H9 (cell line): ENCODE measurements at regions not wholly inside any gene's neighbourhood (a gene's known extent, or its start where the extent isn't known, plus 50 kb on each side); places are given as distances from the start of the nearest gene placed in this dataset.

ENCODE experiments used
- DNase-seq: peaks from one replicate; pipeline ENCODE4 v3.0.0-alpha.2; 2017
- H2AFZ ChIP-seq: one replicate; pipeline ENCODE4 v1.6.1; 2013; ENCODE audit warnings: mild to moderate bottlenecking, low read length, control low read depth, moderate library complexity
- H2AK5ac ChIP-seq: 2 replicates; pipeline ENCODE4 v1.6.1; 2013; ENCODE audit warnings: low read length, control low read depth, mixed read lengths; ENCODE audit not compliant: insufficient read length
- H2BK120ac ChIP-seq: one replicate; pipeline ENCODE4 v1.6.1; 2013; ENCODE audit warnings: low read depth, mild to moderate bottlenecking, low read length, control low read depth, inconsistent platforms; ENCODE audit not compliant: poor library complexity, severe bottlenecking
- H2BK12ac ChIP-seq: 2 replicates; pipeline ENCODE4 v1.6.1; 2013; ENCODE audit warnings: low read length, control low read depth, mixed read lengths, low read depth; ENCODE audit not compliant: insufficient read length
- H2BK15ac ChIP-seq: 2 replicates; pipeline ENCODE4 v1.6.1; 2013; ENCODE audit warnings: low read depth, low read length, control low read depth
- H2BK20ac ChIP-seq: one replicate; pipeline ENCODE4 v1.6.1; 2013; ENCODE audit warnings: low read depth, mild to moderate bottlenecking, low read length, control low read depth, inconsistent platforms; ENCODE audit not compliant: poor library complexity, severe bottlenecking
- H2BK5ac ChIP-seq: 2 replicates; pipeline ENCODE4 v1.6.1; 2013; ENCODE audit warnings: low read length, control low read depth, mixed read lengths; ENCODE audit not compliant: insufficient read length
- H3K14ac ChIP-seq: 2 replicates; pipeline ENCODE4 v1.6.1; 2013; ENCODE audit warnings: low read length, control low read depth; ENCODE audit not compliant: insufficient read depth
- H3K18ac ChIP-seq: 2 replicates; pipeline ENCODE4 v1.6.1; 2013; ENCODE audit warnings: low read depth, mild to moderate bottlenecking, mixed read lengths, low read length, control low read depth; ENCODE audit not compliant: insufficient read length
- H3K23ac ChIP-seq: 2 replicates; pipeline ENCODE4 v1.6.1; 2013; ENCODE audit warnings: low read length, control low read depth, mixed read lengths, low read depth; ENCODE audit not compliant: insufficient read length
- H3K23me2 ChIP-seq: 2 replicates; pipeline ENCODE4 v1.6.1; 2013; ENCODE audit warnings: low read depth, mild to moderate bottlenecking, mixed read lengths, low read length, control low read depth; ENCODE audit not compliant: insufficient read length, poor library complexity, severe bottlenecking
- H3K27ac ChIP-seq: 2 replicates; pipeline ENCODE4 v1.5.1; 2013; ENCODE audit warnings: low read length, control low read depth, mixed read lengths, low read depth; ENCODE audit not compliant: insufficient read length
- H3K27me3 ChIP-seq: 2 replicates; pipeline ENCODE4 v1.6.1; 2013; ENCODE audit warnings: low read length, control low read depth, inconsistent platforms; ENCODE audit not compliant: insufficient read depth
- H3K4ac ChIP-seq: 2 replicates; pipeline ENCODE4 v1.6.1; 2013; ENCODE audit warnings: low read depth, mild to moderate bottlenecking, control low read depth, inconsistent platforms, low read length, moderate library complexity
- H3K4me1 ChIP-seq: 2 replicates; pipeline ENCODE4 v1.6.1; 2013; ENCODE audit warnings: low read length, control low read depth, inconsistent platforms; ENCODE audit not compliant: insufficient read depth
- H3K4me2 ChIP-seq: 2 replicates; pipeline ENCODE4 v1.6.1; 2013; ENCODE audit warnings: low read length, control low read depth, mixed read lengths; ENCODE audit not compliant: insufficient read length, insufficient read depth
- H3K56ac ChIP-seq: 2 replicates; pipeline ENCODE4 v1.6.1; 2013; ENCODE audit warnings: low read depth, mild to moderate bottlenecking, mixed read lengths, low read length, control low read depth; ENCODE audit not compliant: insufficient read length
- H3K79me1 ChIP-seq: 2 replicates; pipeline ENCODE4 v1.6.1; 2013; ENCODE audit warnings: low read depth, mild to moderate bottlenecking, moderate library complexity, low read length, control low read depth, inconsistent platforms; ENCODE audit not compliant: insufficient read depth, poor library complexity, severe bottlenecking
- H3K79me2 ChIP-seq: 2 replicates; pipeline ENCODE4 v1.6.1; 2013; ENCODE audit warnings: low read length, control low read depth, inconsistent platforms; ENCODE audit not compliant: insufficient read depth
- H3K9ac ChIP-seq: 2 replicates; pipeline ENCODE4 v1.6.1; 2013; ENCODE audit warnings: low read length, control low read depth, mixed read lengths; ENCODE audit not compliant: insufficient read length; ENCODE audit errors: extremely low read depth
- H3K9me3 ChIP-seq: one replicate; pipeline ENCODE4 v1.6.1; 2013; ENCODE audit warnings: low read depth, low read length, inconsistent platforms; ENCODE audit not compliant: control insufficient read depth
- H3T11ph ChIP-seq: one replicate; pipeline ENCODE4 v1.6.1; 2013; ENCODE audit warnings: mild to moderate bottlenecking, low read length, control low read depth, inconsistent platforms
- H4K20me1 ChIP-seq: one replicate; pipeline ENCODE4 v1.6.1; 2013; ENCODE audit not compliant: control insufficient read depth, insufficient read length, insufficient read depth
- H4K5ac ChIP-seq: 2 replicates; pipeline ENCODE4 v1.6.1; 2013; ENCODE audit warnings: low read depth, mild to moderate bottlenecking, mixed read lengths, low read length, control low read depth; ENCODE audit not compliant: insufficient read length
- H4K8ac ChIP-seq: replicated peaks from 2 replicates; pipeline ENCODE4 v1.6.1; 2013; ENCODE audit warnings: low read length, control low read depth, mixed read lengths, low read depth; ENCODE audit not compliant: insufficient read length
- H4K91ac ChIP-seq: 2 replicates; pipeline ENCODE4 v1.6.1; 2013; ENCODE audit warnings: low read depth, mild to moderate bottlenecking, moderate library complexity, mixed read lengths, low read length, control low read depth; ENCODE audit not compliant: insufficient read length
- H3K27ac Mint-ChIP-seq, 3 experiments: 2 replicates in 2 of 3; 3 replicates in 1 of 3; pipeline ENCODE4 v1.8.0; 2020 to 2021; ENCODE audit warnings: mixed read lengths in 3 of 3, mild to moderate bottlenecking in 1 of 3, moderate library complexity in 1 of 3
- H3K27me3 Mint-ChIP-seq: 2 replicates; pipeline ENCODE4 v1.8.0; 2021; ENCODE audit warnings: low read depth, mild to moderate bottlenecking, moderate library complexity, mixed read lengths
- H3K36me3 Mint-ChIP-seq, 3 experiments: 2 replicates in 2 of 3; 3 replicates in 1 of 3; pipeline ENCODE4 v1.8.0; 2020 to 2021; ENCODE audit warnings: low read depth in 3 of 3, mixed read lengths in 3 of 3; ENCODE audit not compliant: insufficient read depth in 1 of 3
- H3K4me1 Mint-ChIP-seq, 2 experiments: 2 replicates each; pipeline ENCODE4 v1.8.0; 2020; ENCODE audit warnings: mixed read lengths in 2 of 2
- H3K4me3 Mint-ChIP-seq, 2 experiments: 2 replicates in 1 of 2; 3 replicates in 1 of 2; pipeline ENCODE4 v1.8.0; 2020 to 2021; ENCODE audit warnings: mild to moderate bottlenecking in 2 of 2, mixed read lengths in 2 of 2, moderate library complexity in 1 of 2
- H3K9me3 Mint-ChIP-seq, 2 experiments: 2 replicates in 1 of 2; 3 replicates in 1 of 2; pipeline ENCODE4 v1.8.0; 2020; ENCODE audit warnings: mild to moderate bottlenecking in 2 of 2, mixed read lengths in 2 of 2, moderate library complexity in 1 of 2
- CTCF ChIP-seq: fragments of 200-600 bp; sonication (generic); conservative IDR thresholded peaks from 3 replicates; pipeline ENCODE4 v1.8.0; 2021; ENCODE audit warnings: antibody characterized with exemption, mild to moderate bottlenecking
- WGBS: extraction: QIAGEN DNeasy Blood & Tissue Kit; methylation state at CpG from one replicate; pipeline ENCODE4 v1.1.7; 2013; ENCODE audit warnings: missing lambda C conversion rate, low lambda C conversion rate, mixed read lengths; ENCODE audit not compliant: insufficient read length; ENCODE audit errors: extremely low coverage; 5-methylcytosine and 5-hydroxymethylcytosine counted together

GRCh38 chr5:82389347-82389746 is 111.2 kb upstream of the RPS23 start:
- no peak overlapping the region for H2BK120ac ChIP-seq
- no CpG with 5 or more reads among the region's 2 CpGs for WGBS
- no peak overlapping the region for H3K56ac ChIP-seq
- no peak overlapping the region for H2BK5ac ChIP-seq
- H3K9ac ChIP-seq = no peak overlapping the region
- Mint-ChIP-seq H3K36me3 (no peaks in the 10 kb centered on the region), H3K27me3 (no peaks in the 10 kb centered on the region), H3K4me3 (no peak overlapping the region), H3K9me3 (no peaks in the 10 kb centered on the region), H3K4me1 (peaks cover 7 to 8% of the 10 kb centered on the region in 2 experiments; a peak in 3 of 4 replicates), H3K27ac (no peak overlapping the region)
- no peak overlapping the region for H3K4ac ChIP-seq
- no peak overlapping the region for H2BK12ac ChIP-seq
- H3K27ac ChIP-seq = no peak overlapping the region
- no peaks in the 10 kb centered on the region for H3K79me2 ChIP-seq
- H4K8ac ChIP-seq = no peak overlapping the region
- no peak overlapping the region for H2BK15ac ChIP-seq
- no peak overlapping the region for H3K18ac ChIP-seq
- no peak overlapping the region for H3K23ac ChIP-seq
- no peaks in the 10 kb centered on the region for H4K20me1 ChIP-seq
- no peaks in the 10 kb centered on the region for H3K9me3 ChIP-seq
- no peak overlapping the region for H3K14ac ChIP-seq
- no peaks in the 10 kb centered on the region for H3K4me1 ChIP-seq
- no peaks in the 10 kb centered on the region for H3K79me1 ChIP-seq
- TF ChIP-seq CTCF = no peak
- no peak overlapping the region for H2BK20ac ChIP-seq
- no peak overlapping the region for H2AK5ac ChIP-seq
- no peak for DNase-seq
- H3K27me3 ChIP-seq = no peaks in the 10 kb centered on the region
- H4K5ac ChIP-seq = no peak overlapping the region
- no peaks in the 10 kb centered on the region for H3K23me2 ChIP-seq
- no peak overlapping the region for H2AFZ ChIP-seq
- H3K4me2 ChIP-seq = no peak overlapping the region
- no peak overlapping the region for H4K91ac ChIP-seq
- H3T11ph ChIP-seq = no peak overlapping the region
